HG02759 (cell line): ENCODE measurements at regions not wholly inside any gene's neighbourhood (a gene's known extent, or its start where the extent isn't known, plus 50 kb on each side); places are given as distances from the start of the nearest gene placed in this dataset.
"Not testable (repeated sequence)": the region's sequence is repeated elsewhere in the genome, so short reads cannot be mapped to it uniquely, and the experiment has no call there.

Experiments used
- ATAC-seq: cut with Tn5 transposase; IDR thresholded peaks from one replicate; pipeline ENCODE4 v1.9.1; 2021; ENCODE audit warnings: mild to moderate bottlenecking, moderate library complexity; ENCODE audit not compliant: unreplicated experiment

DNA sequence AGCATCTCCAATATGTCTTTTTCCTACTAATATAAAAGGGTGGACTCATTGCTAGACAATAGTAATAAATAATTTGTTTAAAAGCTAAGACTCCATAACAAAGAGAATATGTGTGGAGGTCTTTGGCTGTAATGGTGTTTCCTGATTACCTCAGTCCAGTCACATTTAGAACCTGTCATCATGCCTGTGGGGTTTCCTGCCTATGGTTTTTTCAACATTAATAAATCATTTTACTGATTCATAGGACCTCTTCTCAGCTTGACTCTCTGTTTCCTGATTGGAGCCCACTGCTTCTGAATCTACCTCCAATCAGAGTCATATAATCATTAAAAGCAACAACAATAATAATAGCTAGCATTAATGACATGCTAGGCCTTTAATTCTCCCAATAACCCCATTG is 52.4 kb upstream of the GNAI1 start:
- ATAC-seq, result no peak

DNA sequence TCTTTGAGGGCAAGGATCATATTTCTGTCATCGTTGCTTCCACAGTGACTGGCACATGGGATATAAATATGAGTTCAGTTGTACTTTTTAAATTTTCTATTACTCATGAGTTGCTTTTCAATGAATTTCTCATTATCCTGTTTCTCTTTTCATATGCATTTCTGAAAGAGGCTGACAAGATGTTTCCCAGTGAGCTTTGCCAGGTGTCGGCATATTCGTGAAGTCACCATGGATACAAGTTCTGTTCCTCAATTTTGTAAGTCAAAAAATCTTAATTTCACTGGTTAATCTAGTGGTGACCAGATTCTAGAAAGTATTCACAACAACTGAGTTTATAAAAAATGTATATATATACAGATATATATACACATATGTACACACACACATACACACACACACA is 55.7 kb upstream of the GNAI1 start:
- ATAC-seq, result no peak

DNA sequence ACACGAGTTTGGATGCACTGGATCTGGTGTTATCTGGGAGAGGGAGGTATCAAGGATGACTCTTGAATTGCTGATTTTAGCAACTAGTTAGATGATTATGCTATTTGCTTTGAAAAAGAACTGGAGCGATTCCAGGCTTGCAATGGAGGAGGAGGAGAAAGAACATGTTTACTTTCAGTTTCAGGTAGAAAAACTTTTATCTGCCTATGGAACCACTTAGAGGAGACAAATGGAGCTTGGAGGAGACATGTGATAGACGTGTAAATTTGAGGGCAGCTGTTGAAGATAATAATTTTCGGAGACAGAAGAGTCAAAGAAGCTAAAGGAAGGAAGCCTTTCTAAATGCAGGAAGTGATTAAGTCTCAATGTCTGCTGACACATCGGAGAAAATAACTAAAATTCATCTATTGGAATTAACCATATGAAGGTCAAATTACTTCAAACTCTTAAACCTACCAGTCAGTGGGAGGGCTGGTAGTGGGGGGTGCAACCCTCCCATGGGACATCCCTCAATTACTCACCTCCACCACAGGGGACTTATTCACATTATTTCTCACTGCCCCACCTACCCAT is 56.4 kb upstream of the GNAI1 start:
- ATAC-seq, result no peak

DNA sequence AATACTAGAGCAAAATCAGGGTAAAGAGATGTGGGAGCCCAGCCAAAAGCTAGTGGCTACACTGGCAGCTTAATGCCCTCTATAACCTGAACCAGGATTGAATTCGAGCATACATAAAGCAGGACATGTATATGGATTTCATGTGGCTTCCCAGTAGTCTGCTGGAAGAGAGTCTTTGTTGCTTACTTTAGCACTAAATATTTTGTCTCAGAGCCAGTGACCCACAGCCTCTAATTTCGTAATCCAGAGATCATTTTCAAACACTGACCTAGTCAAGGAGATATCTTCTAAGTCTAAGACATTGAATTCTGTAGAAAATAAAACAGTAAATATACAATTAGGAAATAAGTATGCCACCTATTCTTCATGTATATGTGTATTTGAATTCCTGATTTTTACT is 64.2 kb upstream of the GNAI1 start:
- no peak for ATAC-seq

DNA sequence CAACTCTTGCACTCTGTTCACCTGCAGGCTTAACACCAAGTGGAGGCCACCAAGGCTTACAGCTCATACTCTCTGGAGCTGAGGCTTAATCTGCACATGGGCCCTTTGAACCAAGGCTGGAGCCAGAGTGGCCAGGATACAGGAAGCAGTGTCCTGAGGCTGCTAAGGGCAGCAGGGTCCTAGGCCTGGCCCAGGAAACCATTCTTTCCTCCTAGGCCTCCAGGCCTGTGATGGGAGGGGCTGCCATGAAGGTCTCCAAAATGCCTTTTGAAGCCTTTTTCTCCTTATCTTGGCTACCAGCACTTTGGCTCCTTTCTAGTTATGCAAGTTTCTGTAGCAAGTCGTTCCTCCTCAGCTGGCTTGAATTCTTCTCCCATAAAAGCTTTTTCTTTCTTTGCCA is 68.0 kb upstream of the GNAI1 start:
- ATAC-seq, result no peak

DNA sequence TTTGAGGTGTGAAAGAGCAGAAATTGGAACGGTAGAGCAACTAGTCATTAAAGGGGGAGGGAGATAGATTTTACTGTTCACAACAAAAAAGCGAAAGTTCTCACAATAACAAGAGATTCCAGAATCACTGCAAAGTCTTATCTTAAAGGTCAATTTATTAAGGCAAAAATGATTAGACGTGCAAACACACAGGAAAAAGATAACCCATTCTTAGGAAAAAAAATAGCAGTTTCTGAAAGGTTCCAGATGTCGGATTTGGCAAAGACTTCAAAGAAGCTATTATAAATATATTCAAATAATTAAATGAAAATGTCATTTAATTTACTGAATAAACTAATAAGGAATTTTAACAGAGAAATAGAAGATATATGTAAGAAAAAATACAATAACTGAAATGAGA is 70.8 kb upstream of the GNAI1 start:
- ATAC-seq, result no peak

DNA sequence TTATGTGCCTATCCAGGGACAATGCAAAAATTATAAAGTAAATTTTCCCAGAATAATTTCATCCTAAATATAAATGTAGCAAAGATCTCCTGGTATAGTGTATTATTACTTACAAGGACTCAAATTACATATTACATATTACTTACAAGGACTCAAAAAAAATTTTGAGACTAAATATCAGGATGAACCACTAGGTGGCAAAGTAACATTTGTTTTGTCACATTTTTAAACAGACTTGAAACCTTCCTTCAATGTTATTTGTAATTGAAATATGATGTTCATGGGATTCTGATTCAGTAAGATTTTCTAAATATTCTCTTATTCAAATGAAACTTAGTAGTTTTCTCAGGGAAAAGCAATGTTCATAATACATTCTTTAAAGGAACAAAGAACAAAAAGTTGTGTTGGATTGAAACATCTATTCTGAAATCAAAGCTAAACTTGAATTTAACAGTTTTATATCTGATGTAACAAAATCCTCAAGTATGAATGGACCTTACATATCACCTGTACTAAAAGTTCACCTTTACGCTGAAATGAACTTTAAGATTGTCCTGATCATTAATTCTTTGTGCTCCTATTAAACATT is 74.3 kb upstream of the GNAI1 start:
- no peak for ATAC-seq

DNA sequence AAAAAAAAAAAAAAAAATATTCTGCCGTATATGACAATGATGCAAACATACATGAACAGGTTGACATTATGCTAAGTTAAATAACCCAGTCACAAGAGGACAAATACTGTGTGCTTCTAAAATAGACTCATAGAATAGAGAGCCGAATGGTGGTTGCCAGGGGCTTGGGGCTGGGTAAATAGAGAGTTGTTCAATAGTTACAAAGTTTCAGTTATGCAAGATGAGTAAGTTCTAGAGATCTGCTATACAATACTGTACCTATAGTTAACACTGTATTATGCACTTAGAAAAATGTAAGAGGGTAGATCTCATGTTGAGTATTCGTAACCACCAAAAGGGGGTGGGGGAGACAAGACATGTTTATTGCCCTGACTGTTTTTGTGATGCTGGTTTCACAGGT is 77.1 kb upstream of the GNAI1 start:
- no peak for ATAC-seq

DNA sequence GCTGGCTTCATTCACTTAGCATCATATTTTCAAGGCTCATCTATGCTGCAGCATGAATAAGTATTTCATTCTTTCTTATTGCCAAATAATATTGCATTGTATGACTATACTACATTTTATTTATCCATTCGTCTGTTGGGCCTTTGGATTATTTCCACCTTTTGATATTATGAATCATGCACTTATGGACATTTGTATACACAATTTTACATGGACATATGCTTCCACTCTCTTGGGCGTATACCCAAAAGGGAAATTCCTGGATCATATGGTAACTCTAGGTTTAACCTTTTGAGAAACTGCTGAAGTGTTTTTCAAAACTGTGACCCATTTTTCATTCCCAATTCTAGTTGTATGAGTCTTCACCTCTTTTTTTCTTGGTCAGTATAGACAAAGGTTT is 80.3 kb upstream of the GNAI1 start:
- ATAC-seq, result no peak

DNA sequence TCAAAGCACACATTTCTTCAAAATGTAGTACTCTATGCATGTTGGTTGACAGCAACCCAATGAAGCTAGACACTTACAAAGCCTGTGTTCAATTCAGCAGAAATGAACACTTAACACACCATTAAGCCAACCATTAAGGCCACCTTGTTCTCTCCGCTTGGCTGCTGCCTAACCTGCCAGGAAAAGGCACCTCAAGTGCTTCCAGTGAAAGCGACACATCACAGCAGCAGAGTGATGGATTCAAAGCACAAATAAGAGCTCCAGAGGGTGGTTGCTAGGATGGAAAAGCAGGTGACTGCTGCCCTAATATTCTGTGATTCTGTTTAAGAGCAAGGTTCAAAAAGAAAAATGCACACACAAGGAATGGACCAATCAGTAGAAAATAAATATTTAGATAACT is 81.5 kb upstream of the GNAI1 start:
- ATAC-seq, result no peak

DNA sequence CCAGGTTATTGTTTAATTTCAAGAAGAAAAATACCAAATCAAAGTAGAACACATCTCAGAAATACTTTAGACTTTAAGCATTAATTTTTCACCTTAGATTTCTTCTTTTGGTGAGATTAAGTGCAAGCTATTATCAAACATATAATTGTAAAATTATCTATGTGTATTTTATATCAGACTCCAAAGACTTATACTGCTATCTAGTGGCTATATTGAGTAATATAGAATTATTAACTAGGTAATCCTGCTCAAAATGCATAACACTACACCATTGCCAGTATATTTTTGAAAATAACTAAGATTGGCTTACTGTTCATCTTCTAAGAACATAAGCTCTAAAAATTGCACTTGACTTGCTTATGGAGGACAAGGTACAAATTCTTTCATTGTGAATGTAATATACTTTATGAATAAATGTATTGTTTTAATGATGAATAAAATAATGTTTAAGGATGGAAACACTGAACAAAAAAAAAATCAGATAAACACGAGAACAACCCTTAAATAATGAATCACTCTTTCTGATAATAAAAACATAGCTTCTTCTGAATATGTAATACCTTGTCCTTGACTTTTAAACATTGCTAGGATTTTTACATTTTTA is 86.7 kb upstream of the GNAI1 start:
- no peak for ATAC-seq

DNA sequence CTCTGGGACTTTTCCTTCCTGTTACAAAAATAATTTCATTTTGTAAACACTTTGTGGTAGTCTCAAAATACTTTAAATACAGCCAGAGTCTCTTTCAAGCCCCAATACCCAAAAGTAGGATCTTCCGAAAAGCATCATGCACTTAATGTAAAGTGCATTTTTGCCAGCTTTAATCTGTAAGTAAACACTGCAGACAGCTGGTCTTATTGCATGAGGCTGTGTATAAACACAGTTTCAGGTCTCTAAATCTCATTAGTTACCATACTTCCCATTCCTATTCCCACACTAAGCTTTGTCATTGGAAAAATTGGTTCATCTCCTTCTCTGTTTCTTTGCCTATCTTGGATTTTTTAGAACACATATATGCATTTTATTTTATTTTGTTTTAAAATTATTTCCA is 87.6 kb upstream of the GNAI1 start:
- ATAC-seq, result no peak

DNA sequence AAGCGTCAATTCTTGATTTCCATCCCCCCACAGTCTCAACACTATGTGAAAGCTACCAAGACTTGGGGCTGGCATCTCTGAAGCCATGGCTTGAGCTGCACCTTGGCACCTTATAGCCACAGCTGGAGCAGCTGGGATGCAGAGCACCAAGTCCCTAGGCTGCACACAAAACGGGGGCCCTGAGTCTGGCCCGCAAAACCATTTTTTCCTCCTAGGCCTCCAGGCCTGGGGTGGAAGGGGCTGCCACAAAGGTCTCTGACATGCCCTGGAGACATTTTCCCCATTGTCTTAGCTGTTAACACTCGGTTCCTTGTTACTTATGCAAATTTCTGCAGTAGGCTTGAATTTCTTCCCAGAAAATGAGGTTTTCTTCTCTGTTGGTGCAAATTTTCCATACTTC is 89.8 kb upstream of the GNAI1 start:
- ATAC-seq, result no peak

DNA sequence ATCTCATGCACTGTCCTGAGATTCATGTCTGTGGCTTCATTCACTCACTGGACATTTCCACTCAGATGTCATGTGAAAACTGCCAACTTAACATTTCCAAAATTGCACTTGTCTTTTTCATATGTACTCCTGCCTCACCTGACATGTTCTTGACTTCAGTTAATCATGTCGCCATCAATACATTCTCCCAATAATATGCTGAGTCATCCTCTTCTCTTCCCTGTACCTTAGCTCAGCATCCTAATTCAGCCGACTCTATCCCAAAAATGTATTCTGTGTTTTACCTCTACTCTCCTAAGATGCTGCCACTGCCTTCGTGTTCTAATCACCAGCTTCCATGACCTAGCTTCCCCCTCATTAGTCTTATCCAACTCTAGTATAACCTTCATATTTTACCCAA is 93.9 kb upstream of the GNAI1 start:
- no peak for ATAC-seq

DNA sequence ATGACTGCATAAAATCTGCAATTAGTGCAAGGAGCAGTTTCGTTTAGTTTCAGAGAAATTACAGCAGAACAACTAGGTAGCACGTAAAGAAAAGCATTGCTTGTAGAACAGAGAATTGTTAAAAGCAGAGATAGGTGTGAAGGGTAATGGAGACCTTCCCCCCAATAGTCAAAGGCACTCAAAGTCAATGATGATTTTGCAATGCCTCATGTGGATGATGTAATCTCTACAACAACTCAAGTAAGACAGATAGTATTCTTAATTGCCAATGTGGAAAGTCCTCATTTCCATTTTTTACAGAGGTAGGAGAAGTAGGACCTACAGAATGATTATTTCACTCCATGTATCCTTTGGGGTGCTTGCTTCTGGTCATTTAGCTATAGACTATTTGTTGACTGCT is 94.3 kb upstream of the GNAI1 start:
- ATAC-seq, result no peak

DNA sequence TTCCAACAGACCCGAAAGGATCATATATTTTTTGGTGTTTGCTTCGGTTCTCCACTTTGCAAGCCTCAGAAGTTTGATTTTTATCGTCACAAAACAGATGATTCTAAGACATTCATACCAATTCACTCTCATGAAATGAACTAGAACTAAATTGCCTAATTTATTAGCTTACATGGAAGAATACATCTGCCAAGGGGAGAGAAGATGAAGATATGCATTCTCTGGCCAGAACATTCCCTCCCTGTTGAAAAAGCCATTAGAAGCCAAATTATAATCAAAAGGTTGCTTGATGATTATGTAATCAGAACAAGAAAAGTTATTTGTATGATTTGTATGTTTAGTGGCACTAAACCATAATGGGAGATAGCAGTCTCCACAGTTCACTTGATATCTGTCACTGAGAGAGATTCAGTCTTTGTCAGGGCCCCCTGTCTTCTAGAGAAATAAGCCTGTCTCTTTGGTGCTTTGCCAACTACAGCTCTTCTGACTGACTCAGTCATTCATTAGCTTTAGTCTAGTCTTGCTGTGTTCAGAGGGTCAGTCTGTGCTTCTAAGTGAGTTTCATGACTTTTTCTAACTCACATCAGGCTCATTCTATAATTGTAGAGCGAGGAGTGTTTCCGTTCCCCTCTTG is 95.3 kb upstream of the GNAI1 start:
- no peak for ATAC-seq

DNA sequence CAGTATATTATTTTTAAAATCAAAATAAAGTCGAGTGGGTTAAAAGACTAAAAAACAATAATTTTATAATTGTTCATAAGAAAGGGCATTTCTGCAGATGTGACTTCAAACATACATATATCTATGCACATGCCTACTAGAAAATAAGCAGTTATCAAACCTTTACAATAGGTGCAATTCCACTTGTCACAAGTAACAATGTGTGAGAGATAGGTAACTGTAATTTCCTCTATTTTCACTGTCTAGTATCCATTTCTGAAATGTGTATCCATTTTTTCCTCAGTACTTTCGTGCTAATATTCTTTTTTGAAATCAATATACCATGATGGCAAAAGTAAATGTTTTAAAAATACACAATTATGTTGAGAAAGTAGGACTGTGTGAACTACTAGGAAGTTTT is 96.9 kb upstream of the GNAI1 start:
- ATAC-seq, result no peak

DNA sequence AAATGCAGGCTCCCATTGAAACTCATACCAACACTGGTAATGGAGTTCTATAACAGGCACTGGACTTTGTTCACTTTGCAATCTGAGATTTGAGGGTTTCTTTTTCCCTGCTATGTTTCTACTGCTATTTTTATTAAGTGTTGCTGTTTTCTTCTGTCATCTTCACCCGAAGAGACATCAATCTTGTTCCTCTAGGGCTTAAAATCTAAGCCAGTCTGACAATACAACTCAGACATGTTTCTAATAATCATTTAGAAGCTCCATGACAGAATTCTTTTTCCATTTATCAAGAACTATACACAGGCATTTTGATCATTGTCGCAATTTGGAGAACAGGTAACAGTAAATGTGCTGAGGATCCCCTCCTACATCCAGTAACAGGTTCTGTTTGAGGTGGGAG is 98.5 kb upstream of the GNAI1 start:
- no peak for ATAC-seq

DNA sequence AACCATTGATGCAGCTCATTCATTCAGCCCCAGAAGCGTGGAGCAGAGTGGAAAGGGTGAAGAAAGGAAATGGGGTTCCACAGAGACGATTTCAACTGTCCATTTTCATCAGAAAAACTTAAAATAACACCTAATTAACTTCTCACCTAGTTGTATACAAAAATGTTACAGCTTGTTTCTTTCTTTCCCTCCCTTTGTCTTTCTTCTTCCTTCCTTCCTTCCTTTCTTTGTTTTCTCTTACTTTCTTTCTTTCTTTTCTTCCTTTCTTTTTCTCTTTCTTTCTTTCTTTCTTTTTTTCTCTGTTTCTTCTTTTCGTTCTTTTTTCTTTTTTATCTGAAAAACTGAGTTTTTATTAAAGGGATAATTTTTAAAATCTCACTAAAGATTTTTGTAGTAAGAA is 105.9 kb upstream of the GNAI1 start:
- ATAC-seq, result no peak

DNA sequence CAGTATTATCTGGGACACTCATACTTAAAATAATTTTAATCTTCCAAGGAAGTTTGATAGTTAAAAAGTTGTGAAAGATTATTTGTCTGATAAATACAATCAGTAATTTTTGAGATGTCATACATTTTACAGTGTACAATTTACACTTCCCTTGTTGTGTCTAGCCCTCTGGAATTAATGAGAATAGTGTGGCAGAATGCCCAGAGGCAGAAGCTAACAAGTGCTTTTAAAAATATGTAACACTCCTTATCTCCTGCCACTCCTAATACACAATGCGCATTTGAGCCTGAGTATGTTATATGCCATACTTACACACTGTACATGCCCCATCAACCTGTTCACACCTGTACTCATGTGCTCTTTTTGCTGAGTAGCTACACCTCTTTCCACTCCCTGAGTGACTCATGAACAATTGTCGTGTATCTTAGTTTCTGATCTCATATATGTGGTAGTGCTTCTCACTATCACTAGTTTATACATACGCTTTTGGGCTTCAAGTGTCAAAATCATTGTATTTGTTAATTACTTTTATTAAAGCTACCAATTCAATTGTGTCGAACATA is 106.9 kb upstream of the GNAI1 start:
- no peak for ATAC-seq

DNA sequence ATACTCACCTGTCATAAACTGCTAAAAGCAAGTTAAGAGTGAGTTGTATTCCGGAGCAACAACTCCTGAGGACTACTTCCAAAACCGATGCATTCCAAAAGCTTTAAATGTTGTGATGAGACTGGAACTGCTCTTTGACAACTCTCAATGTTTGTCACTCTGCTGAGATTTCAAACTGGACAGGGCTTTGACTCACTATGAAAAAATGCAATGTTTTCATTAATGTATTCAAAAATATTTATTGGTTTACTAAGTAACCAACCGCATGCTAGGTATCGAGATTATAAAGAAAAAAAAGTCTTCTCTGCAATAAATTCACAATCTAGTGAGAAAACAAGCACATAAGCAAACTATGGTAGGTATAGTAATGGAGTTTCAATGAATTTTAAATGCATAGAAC is 107.9 kb upstream of the GNAI1 start:
- no peak for ATAC-seq

DNA sequence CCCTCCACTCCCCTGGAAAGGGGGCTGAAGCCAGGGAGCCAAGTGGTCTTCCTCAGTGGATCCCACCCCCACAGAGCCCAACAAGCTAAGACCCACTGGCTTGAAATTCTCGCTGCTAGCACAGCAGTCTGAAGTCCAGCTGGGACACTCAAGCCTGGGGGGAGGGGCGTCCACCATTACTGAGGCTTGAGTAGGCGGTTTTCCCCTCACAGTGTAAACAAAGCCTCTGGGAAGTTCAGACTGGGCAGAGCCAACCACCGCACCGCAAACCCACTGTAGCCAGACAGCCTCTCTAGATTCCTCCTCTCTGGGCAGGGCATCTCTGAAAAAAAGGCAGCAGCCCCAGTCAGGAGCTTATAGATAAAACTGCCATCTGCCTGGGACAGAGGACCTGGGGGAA is 114.4 kb upstream of the GNAI1 start:
- ATAC-seq, result not testable (repeated sequence)
